ENCODE measurements at regions not wholly inside any gene's neighbourhood (a gene's known extent, or its start where the extent isn't known, plus 50 kb on each side); places are given as distances from the start of the nearest gene placed in this dataset.

GRCh38 chr13:105426441-105426840, 1109.0 kb downstream of the EFNB2 start:
- Histone ChIP-seq H3K9ac (ENCODE audit: low read length in 2 of 2) (no peak overlapping the region), H3K9me3 (ENCODE audit: control insufficient read depth in 2 of 2, low read length in 2 of 2) (no peaks in the 10 kb centered on the region), H3K27me3 (ENCODE audit: control insufficient read depth in 1 of 2, insufficient read depth in 2 of 2, low read length in 2 of 2) (no peaks in the 10 kb centered on the region), H3K4me3 (ENCODE audit: low read length in 2 of 2) (no peak overlapping the region), H3K27ac (ENCODE audit: low read length) (no peak overlapping the region), H3K4me1 (ENCODE audit: control insufficient read depth, insufficient read depth, low read length) (no peaks in the 10 kb centered on the region), H3K36me3 (ENCODE audit: control insufficient read depth in 2 of 2, insufficient read depth in 2 of 2, low read length in 2 of 2) (no peaks in the 10 kb centered on the region)

- H3K9me3 ChIP-seq (ENCODE audit: control insufficient read depth in 2 of 2, low read length in 2 of 2) = no peaks in the 10 kb centered on the region
- no peak overlapping the region for H3K4me3 ChIP-seq (ENCODE audit: low read length in 2 of 2)
- H3K27me3 ChIP-seq (ENCODE audit: control insufficient read depth in 1 of 2, insufficient read depth in 2 of 2, low read length in 2 of 2) = no peaks in the 10 kb centered on the region
- H3K36me3 ChIP-seq (ENCODE audit: control insufficient read depth in 2 of 2, insufficient read depth in 2 of 2, low read length in 2 of 2) = no peaks in the 10 kb centered on the region
- no peak overlapping the region for H3K27ac ChIP-seq (ENCODE audit: low read length)
- H3K4me1 ChIP-seq (ENCODE audit: control insufficient read depth, insufficient read depth, low read length) = no peaks in the 10 kb centered on the region
- H3K9ac ChIP-seq (ENCODE audit: low read length in 2 of 2) = no peak overlapping the region
Observed at GRCh38 chr13:105414639-105415038, 1120.8 kb downstream of the EFNB2 start.

- no peaks in the 10 kb centered on the region for H3K36me3 ChIP-seq (ENCODE audit: control insufficient read depth in 2 of 2, insufficient read depth in 2 of 2, low read length in 2 of 2)
- H3K27ac ChIP-seq (ENCODE audit: low read length) = no peak overlapping the region
- H3K27me3 ChIP-seq (ENCODE audit: control insufficient read depth in 1 of 2, insufficient read depth in 2 of 2, low read length in 2 of 2) = no peaks in the 10 kb centered on the region
- H3K9me3 ChIP-seq (ENCODE audit: control insufficient read depth in 2 of 2, low read length in 2 of 2) = no peaks in the 10 kb centered on the region
- H3K9ac ChIP-seq (ENCODE audit: low read length in 2 of 2) = no peak overlapping the region
- no peaks in the 10 kb centered on the region for H3K4me1 ChIP-seq (ENCODE audit: control insufficient read depth, insufficient read depth, low read length)
- no peak overlapping the region for H3K4me3 ChIP-seq (ENCODE audit: low read length in 2 of 2)
Observed at GRCh38 chr13:105412171-105412570, 1123.3 kb downstream of the EFNB2 start.

GRCh38 chr13:105410602-105411001, 1124.9 kb downstream of the EFNB2 start:
- H3K9ac ChIP-seq (ENCODE audit: low read length in 2 of 2) = no peak overlapping the region
- no peaks in the 10 kb centered on the region for H3K4me1 ChIP-seq (ENCODE audit: control insufficient read depth, insufficient read depth, low read length)
- no peak overlapping the region for H3K27ac ChIP-seq (ENCODE audit: low read length)
- H3K4me3 ChIP-seq (ENCODE audit: low read length in 2 of 2) = no peak overlapping the region
- no peaks in the 10 kb centered on the region for H3K9me3 ChIP-seq (ENCODE audit: control insufficient read depth in 2 of 2, low read length in 2 of 2)
- H3K36me3 ChIP-seq (ENCODE audit: control insufficient read depth in 2 of 2, insufficient read depth in 2 of 2, low read length in 2 of 2) = no peaks in the 10 kb centered on the region
- H3K27me3 ChIP-seq (ENCODE audit: control insufficient read depth in 1 of 2, insufficient read depth in 2 of 2, low read length in 2 of 2) = no peaks in the 10 kb centered on the region

- no peaks in the 10 kb centered on the region for H3K4me1 ChIP-seq (ENCODE audit: control insufficient read depth, insufficient read depth, low read length)
- H3K27ac ChIP-seq (ENCODE audit: low read length) = no peak overlapping the region
- H3K36me3 ChIP-seq (ENCODE audit: control insufficient read depth in 2 of 2, insufficient read depth in 2 of 2, low read length in 2 of 2) = no peaks in the 10 kb centered on the region
- no peak overlapping the region for H3K9ac ChIP-seq (ENCODE audit: low read length in 2 of 2)
- no peaks in the 10 kb centered on the region for H3K27me3 ChIP-seq (ENCODE audit: control insufficient read depth in 1 of 2, insufficient read depth in 2 of 2, low read length in 2 of 2)
- H3K9me3 ChIP-seq (ENCODE audit: control insufficient read depth in 2 of 2, low read length in 2 of 2) = no peaks in the 10 kb centered on the region
- no peak overlapping the region for H3K4me3 ChIP-seq (ENCODE audit: low read length in 2 of 2)
Observed at GRCh38 chr13:105406551-105406950, 1128.9 kb downstream of the EFNB2 start.

GRCh38 chr13:105403086-105403485, 1132.4 kb downstream of the EFNB2 start:
- H3K9ac ChIP-seq (ENCODE audit: low read length in 2 of 2) = no peak overlapping the region
- no peaks in the 10 kb centered on the region for H3K36me3 ChIP-seq (ENCODE audit: control insufficient read depth in 2 of 2, insufficient read depth in 2 of 2, low read length in 2 of 2)
- H3K9me3 ChIP-seq (ENCODE audit: control insufficient read depth in 2 of 2, low read length in 2 of 2) = no peaks in the 10 kb centered on the region
- no peak overlapping the region for H3K27ac ChIP-seq (ENCODE audit: low read length)
- no peak overlapping the region for H3K4me3 ChIP-seq (ENCODE audit: low read length in 2 of 2)
- no peaks in the 10 kb centered on the region for H3K4me1 ChIP-seq (ENCODE audit: control insufficient read depth, insufficient read depth, low read length)
- H3K27me3 ChIP-seq (ENCODE audit: control insufficient read depth in 1 of 2, insufficient read depth in 2 of 2, low read length in 2 of 2) = no peaks in the 10 kb centered on the region

- H3K4me3 ChIP-seq (ENCODE audit: low read length in 2 of 2) = no peak overlapping the region
- no peaks in the 10 kb centered on the region for H3K9me3 ChIP-seq (ENCODE audit: control insufficient read depth in 2 of 2, low read length in 2 of 2)
- no peaks in the 10 kb centered on the region for H3K4me1 ChIP-seq (ENCODE audit: control insufficient read depth, insufficient read depth, low read length)
- H3K27ac ChIP-seq (ENCODE audit: low read length) = no peak overlapping the region
- no peak overlapping the region for H3K9ac ChIP-seq (ENCODE audit: low read length in 2 of 2)
- no peaks in the 10 kb centered on the region for H3K36me3 ChIP-seq (ENCODE audit: control insufficient read depth in 2 of 2, insufficient read depth in 2 of 2, low read length in 2 of 2)
- H3K27me3 ChIP-seq (ENCODE audit: control insufficient read depth in 1 of 2, insufficient read depth in 2 of 2, low read length in 2 of 2) = no peaks in the 10 kb centered on the region
Observed at GRCh38 chr13:105395041-105395440, 1140.4 kb downstream of the EFNB2 start.

GRCh38 chr13:105389373-105389772, 1146.1 kb downstream of the EFNB2 start:
- Histone ChIP-seq H3K4me1 (ENCODE audit: control insufficient read depth, insufficient read depth, low read length) (no peaks in the 10 kb centered on the region), H3K27ac (ENCODE audit: low read length) (no peak overlapping the region), H3K4me3 (ENCODE audit: low read length in 2 of 2) (no peak overlapping the region), H3K36me3 (ENCODE audit: control insufficient read depth in 2 of 2, insufficient read depth in 2 of 2, low read length in 2 of 2) (no peaks in the 10 kb centered on the region), H3K27me3 (ENCODE audit: control insufficient read depth in 1 of 2, insufficient read depth in 2 of 2, low read length in 2 of 2) (no peaks in the 10 kb centered on the region), H3K9me3 (ENCODE audit: control insufficient read depth in 2 of 2, low read length in 2 of 2) (no peaks in the 10 kb centered on the region), H3K9ac (ENCODE audit: low read length in 2 of 2) (no peak overlapping the region)

- Histone ChIP-seq H3K27ac (ENCODE audit: low read length) (no peak overlapping the region), H3K4me1 (ENCODE audit: control insufficient read depth, insufficient read depth, low read length) (no peaks in the 10 kb centered on the region), H3K9ac (ENCODE audit: low read length in 2 of 2) (no peak overlapping the region), H3K36me3 (ENCODE audit: control insufficient read depth in 2 of 2, insufficient read depth in 2 of 2, low read length in 2 of 2) (no peaks in the 10 kb centered on the region), H3K4me3 (ENCODE audit: low read length in 2 of 2) (no peak overlapping the region), H3K27me3 (ENCODE audit: control insufficient read depth in 1 of 2, insufficient read depth in 2 of 2, low read length in 2 of 2) (no peaks in the 10 kb centered on the region), H3K9me3 (ENCODE audit: control insufficient read depth in 2 of 2, low read length in 2 of 2) (no peaks in the 10 kb centered on the region)
Observed at GRCh38 chr13:105377452-105377851, 1158.0 kb downstream of the EFNB2 start.

- H3K9me3 ChIP-seq (ENCODE audit: control insufficient read depth in 2 of 2, low read length in 2 of 2) = no peaks in the 10 kb centered on the region
Observed at GRCh38 chr13:105370011-105370650, 1165.3 kb downstream of the EFNB2 start.

GRCh38 chr13:105368781-105369180, 1166.7 kb downstream of the EFNB2 start:
- H3K4me3 ChIP-seq (ENCODE audit: low read length in 2 of 2) = no peak overlapping the region
- no peaks in the 10 kb centered on the region for H3K36me3 ChIP-seq (ENCODE audit: control insufficient read depth in 2 of 2, insufficient read depth in 2 of 2, low read length in 2 of 2)
- H3K9me3 ChIP-seq (ENCODE audit: control insufficient read depth in 2 of 2, low read length in 2 of 2) = no peaks in the 10 kb centered on the region
- no peaks in the 10 kb centered on the region for H3K27me3 ChIP-seq (ENCODE audit: control insufficient read depth in 1 of 2, insufficient read depth in 2 of 2, low read length in 2 of 2)
- H3K27ac ChIP-seq (ENCODE audit: low read length) = no peak overlapping the region
- H3K9ac ChIP-seq (ENCODE audit: low read length in 2 of 2) = no peak overlapping the region
- H3K4me1 ChIP-seq (ENCODE audit: control insufficient read depth, insufficient read depth, low read length) = no peaks in the 10 kb centered on the region

More at GRCh38 chr13:105370011-105370650, 1165.3 kb downstream of the EFNB2 start:
- H3K27me3 ChIP-seq (ENCODE audit: control insufficient read depth in 1 of 2, insufficient read depth in 2 of 2, low read length in 2 of 2) = no peaks in the 10 kb centered on the region
- no peak overlapping the region for H3K27ac ChIP-seq (ENCODE audit: low read length)
- no peaks in the 10 kb centered on the region for H3K4me1 ChIP-seq (ENCODE audit: control insufficient read depth, insufficient read depth, low read length)
- no peaks in the 10 kb centered on the region for H3K36me3 ChIP-seq (ENCODE audit: control insufficient read depth in 2 of 2, insufficient read depth in 2 of 2, low read length in 2 of 2)
- H3K9ac ChIP-seq (ENCODE audit: low read length in 2 of 2) = no peak overlapping the region
- H3K4me3 ChIP-seq (ENCODE audit: low read length in 2 of 2) = no peak overlapping the region
